HepG2 (cell line): ENCODE measurements at regions not wholly inside any gene's neighbourhood (a gene's known extent, or its start where the extent isn't known, plus 50 kb on each side); places are given as distances from the start of the nearest gene placed in this dataset.

Source experiments
- CC2D1A ChIP-seq: sonication (generic); formaldehyde crosslinking; IDR thresholded peaks from 2 replicates; pipeline ENCODE4 v1.8.1; 2023; ENCODE audit warnings: mild to moderate bottlenecking, missing genetic modification reagents
- DNMT1 ChIP-seq: sonication (generic); formaldehyde crosslinking; IDR thresholded peaks from 2 replicates; pipeline ENCODE4 v1.5.1; 2020; ENCODE audit warnings: mild to moderate bottlenecking, missing genetic modification reagents
- EHMT2 ChIP-seq: fragments of 200-600 bp; sonication (generic); IDR thresholded peaks from 2 replicates; pipeline ENCODE4 v1.7.0; 2017; ENCODE audit warnings: antibody characterized with exemption, low read depth, low read length, borderline replicate concordance
- ELF1 ChIP-seq: sonication (generic); formaldehyde crosslinking; IDR thresholded peaks from 2 replicates; pipeline ENCODE4 v1.4.0; 2020; ENCODE audit warnings: missing genetic modification reagents
- EZH2 ChIP-seq: conservative IDR thresholded peaks from 2 replicates; pipeline ENCODE4 v1.6.1; 2012; ENCODE audit warnings: mild to moderate bottlenecking, low read depth, low read length, moderate library complexity
- KAT2B ChIP-seq: fragments of 150-350 bp; IDR thresholded peaks from 2 replicates; pipeline ENCODE4 v1.6.1; 2014; ENCODE audit warnings: low read depth, low read length, borderline replicate concordance
- LBX2 ChIP-seq: sonication (generic); formaldehyde crosslinking; IDR thresholded peaks from 2 replicates; pipeline ENCODE4 v1.5.0; 2020; ENCODE audit warnings: missing genetic modification reagents, mild to moderate bottlenecking, borderline replicate concordance
- MAFG ChIP-seq: sonication (generic); formaldehyde crosslinking; IDR thresholded peaks from 2 replicates; pipeline ENCODE4 v1.5.1; 2020; ENCODE audit warnings: mild to moderate bottlenecking, missing genetic modification reagents
- PHB2 ChIP-seq: fragments of 450-650 bp; IDR thresholded peaks from 2 replicates; pipeline ENCODE4 v1.6.1; 2018; ENCODE audit not compliant: partially characterized antibody
- RARG ChIP-seq: sonication (generic); formaldehyde crosslinking; IDR thresholded peaks from 2 replicates; pipeline ENCODE4 v1.4.0; 2020; ENCODE audit warnings: low read depth, mild to moderate bottlenecking, missing genetic modification reagents
- SUZ12 ChIP-seq: fragments of 150-350 bp; IDR thresholded peaks from 2 replicates; pipeline ENCODE4 v1.6.1; 2014; ENCODE audit warnings: low read depth, low read length
- ZBTB20 ChIP-seq: sonication (generic); formaldehyde crosslinking; IDR thresholded peaks from 2 replicates; pipeline ENCODE4 v1.8.1; 2023; ENCODE audit warnings: missing genetic modification reagents, low read depth, mild to moderate bottlenecking, borderline replicate concordance
- TF ChIP-seq, protein P1 (sequence below): sonication (generic); formaldehyde crosslinking; IDR thresholded peaks from 2 replicates; pipeline ENCODE4 v1.5.0; 2020; ENCODE audit warnings: mild to moderate bottlenecking, missing genetic modification reagents, moderate library complexity
- TF ChIP-seq, protein P2 (sequence below): sonication (generic); formaldehyde crosslinking; IDR thresholded peaks from 2 replicates; pipeline ENCODE4 v1.4.0; 2020; ENCODE audit warnings: missing genetic modification reagents

DNA sequence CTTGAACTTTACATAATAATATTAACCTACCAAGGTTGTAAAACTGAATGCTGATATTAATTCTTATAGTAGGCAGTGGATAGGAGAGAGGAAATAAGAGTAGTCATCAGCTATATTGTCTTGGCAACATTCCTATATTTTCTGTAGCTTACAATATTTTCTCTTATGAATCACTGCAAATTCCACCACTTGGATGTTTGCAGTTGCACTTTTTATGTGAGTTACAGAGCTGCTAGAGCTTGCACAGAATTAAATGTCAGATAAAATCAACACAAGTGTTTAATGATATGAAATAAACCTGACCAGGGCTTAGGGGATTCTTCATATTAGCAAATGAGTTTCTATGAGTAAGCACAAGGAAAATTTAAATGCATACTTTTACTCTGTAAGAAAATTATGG lies 1710.1 kb downstream of the SI start:
- TF ChIP-seq SUZ12 (no peak), RARG (CRISPR knock-in tag) (no peak), KAT2B (no peak), ZBTB20 (CRISPR knock-in tag) (no peak), EZH2 (no peak), ELF1 (no peak), CC2D1A (no peak), LBX2 (CRISPR knock-in tag) (no peak), EHMT2 (no peak), MAFG (no peak), DNMT1 (CRISPR knock-in tag) (no peak), PHB2 (no peak)
- TF ChIP-seq, protein P1, sequence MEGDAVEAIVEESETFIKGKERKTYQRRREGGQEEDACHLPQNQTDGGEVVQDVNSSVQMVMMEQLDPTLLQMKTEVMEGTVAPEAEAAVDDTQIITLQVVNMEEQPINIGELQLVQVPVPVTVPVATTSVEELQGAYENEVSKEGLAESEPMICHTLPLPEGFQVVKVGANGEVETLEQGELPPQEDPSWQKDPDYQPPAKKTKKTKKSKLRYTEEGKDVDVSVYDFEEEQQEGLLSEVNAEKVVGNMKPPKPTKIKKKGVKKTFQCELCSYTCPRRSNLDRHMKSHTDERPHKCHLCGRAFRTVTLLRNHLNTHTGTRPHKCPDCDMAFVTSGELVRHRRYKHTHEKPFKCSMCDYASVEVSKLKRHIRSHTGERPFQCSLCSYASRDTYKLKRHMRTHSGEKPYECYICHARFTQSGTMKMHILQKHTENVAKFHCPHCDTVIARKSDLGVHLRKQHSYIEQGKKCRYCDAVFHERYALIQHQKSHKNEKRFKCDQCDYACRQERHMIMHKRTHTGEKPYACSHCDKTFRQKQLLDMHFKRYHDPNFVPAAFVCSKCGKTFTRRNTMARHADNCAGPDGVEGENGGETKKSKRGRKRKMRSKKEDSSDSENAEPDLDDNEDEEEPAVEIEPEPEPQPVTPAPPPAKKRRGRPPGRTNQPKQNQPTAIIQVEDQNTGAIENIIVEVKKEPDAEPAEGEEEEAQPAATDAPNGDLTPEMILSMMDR (CRISPR knock-in tag), result no peak
- TF ChIP-seq, protein P2, sequence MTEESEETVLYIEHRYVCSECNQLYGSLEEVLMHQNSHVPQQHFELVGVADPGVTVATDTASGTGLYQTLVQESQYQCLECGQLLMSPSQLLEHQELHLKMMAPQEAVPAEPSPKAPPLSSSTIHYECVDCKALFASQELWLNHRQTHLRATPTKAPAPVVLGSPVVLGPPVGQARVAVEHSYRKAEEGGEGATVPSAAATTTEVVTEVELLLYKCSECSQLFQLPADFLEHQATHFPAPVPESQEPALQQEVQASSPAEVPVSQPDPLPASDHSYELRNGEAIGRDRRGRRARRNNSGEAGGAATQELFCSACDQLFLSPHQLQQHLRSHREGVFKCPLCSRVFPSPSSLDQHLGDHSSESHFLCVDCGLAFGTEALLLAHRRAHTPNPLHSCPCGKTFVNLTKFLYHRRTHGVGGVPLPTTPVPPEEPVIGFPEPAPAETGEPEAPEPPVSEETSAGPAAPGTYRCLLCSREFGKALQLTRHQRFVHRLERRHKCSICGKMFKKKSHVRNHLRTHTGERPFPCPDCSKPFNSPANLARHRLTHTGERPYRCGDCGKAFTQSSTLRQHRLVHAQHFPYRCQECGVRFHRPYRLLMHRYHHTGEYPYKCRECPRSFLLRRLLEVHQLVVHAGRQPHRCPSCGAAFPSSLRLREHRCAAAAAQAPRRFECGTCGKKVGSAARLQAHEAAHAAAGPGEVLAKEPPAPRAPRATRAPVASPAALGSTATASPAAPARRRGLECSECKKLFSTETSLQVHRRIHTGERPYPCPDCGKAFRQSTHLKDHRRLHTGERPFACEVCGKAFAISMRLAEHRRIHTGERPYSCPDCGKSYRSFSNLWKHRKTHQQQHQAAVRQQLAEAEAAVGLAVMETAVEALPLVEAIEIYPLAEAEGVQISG, result no peak
